SH-SY5Y (cell line): ENCODE measurements at regions not wholly inside any gene's neighbourhood (a gene's known extent, or its start where the extent isn't known, plus 50 kb on each side); places are given as distances from the start of the nearest gene placed in this dataset.

Experiments
- GATA2 ChIP-seq: IDR thresholded peaks from 2 replicates; pipeline ENCODE4 v1.6.1; 2011; ENCODE audit warnings: mild to moderate bottlenecking, low read depth, low read length
- GATA3 ChIP-seq: IDR thresholded peaks from 2 replicates; pipeline ENCODE4 v1.6.1; 2011; ENCODE audit warnings: low read depth, mild to moderate bottlenecking, low read length, moderate library complexity

- TF ChIP-seq GATA3: no peak
- no peak for TF ChIP-seq GATA2
These were observed 205.6 kb upstream of the EOLA2 start for GRCh38 chrX:150143721-150144440.

DNA sequence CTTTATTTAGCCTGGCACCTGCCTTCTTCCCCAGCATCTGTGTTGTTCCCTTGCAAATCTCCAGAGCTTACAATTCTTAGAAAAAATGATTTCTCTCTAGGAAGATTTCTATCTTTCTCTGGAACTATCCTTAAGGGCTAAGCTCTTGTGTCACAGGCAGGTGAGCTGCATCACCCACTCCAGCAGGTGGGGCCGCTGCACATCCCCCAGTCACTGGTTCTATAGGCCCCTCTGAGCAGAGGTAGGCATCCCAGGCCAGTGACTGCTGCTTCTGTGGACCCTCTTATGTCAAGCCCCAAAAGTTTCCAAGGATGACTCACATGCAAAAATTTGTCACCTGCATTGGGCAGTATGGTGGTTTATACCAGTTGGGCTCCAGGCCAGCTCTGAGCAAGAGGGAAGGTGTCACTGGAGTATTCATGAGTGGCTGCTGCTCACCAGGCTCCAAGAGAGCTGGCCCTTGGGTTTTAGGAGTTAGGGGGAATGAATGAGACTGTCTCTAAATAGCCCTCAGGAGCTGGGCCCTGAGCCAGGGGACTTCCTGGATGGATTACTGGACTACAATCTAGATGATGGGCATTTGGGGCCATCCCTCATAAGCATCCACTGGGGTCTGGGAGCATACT lies 208.1 kb upstream of the EOLA2 start:
- TF ChIP-seq GATA3 (no peak), GATA2 (no peak)

DNA sequence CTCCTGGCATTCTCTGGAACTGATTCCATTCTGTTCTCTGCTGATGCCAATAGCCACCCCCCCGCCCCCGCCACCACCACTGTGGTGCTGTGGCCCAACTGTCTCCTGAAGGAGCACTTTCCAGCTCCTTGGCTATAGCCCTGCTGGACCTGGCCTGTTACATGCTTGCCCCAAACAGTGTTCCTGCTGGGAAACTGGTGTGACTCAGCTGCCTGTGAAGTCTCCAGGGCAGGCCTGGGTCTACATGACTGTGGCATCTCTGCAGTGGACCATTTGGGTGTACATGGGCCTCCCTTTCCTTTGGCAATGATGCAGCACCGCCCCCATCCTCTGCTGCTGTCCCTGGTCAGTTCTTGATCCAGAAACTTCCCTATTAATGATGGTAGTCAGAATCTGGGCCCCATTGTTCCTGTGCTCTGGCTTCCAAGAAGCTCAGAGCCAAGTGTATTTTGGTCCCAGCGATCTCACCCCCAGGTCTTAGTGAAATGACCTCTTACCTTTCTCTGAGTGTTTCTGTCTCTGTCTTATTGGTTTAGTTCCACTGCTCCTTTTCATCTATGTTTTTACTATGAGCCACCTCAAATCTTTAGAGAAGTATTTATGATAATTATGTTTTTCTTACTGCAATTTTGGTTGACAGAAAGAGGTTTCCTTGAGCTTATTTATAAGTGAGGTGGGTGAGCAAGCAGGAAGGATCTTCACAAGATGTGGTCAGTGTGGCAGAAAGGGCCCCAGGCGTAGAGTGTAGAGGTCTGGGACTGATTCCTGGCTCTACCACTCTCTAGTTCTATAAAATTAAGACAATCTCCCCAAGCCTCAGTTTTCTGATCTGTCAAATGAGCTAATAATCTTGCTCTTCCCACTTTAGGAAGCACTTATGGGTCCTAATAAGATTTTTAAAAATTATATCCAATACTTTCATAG lies 210.7 kb upstream of the EOLA2 start:
- TF ChIP-seq GATA2: no peak
- TF ChIP-seq GATA3: no peak

GRCh38 chrX:150150076-150150779 lies 211.9 kb upstream of the EOLA2 start:
- no peak for TF ChIP-seq GATA3
- no peak for TF ChIP-seq GATA2

- TF ChIP-seq GATA2: no peak
These were observed 212.4 kb upstream of the MAMLD1 start for GRCh38 chrX:150150780-150151125.

DNA sequence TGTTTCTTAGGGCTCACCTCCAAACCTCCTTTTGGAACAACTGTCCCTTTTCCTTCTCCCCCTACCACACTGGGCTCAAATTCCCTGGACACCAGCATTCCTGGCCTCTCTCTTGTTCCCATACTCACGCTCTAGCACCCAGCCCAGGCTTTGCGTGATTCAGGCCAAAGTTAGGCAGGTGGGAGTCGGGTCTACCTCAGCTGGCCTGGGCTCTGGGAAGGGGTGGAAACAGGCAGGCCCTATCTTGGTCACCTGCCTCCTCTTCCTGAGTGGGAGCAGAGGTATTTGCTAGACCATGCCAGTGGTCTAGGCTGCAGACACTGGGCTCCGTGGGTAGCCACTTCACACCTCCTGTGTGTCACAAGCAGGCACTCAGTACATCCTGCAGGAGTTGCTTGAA lies 211.1 kb upstream of the MAMLD1 start:
- TF ChIP-seq GATA3 (no peak), GATA2 (no peak)

- TF ChIP-seq GATA3 (no peak), GATA2 (no peak)
These were observed 210.6 kb upstream of the MAMLD1 start for GRCh38 chrX:150152546-150152945.

GRCh38 chrX:150155436-150156035 lies 207.6 kb upstream of the MAMLD1 start:
- no peak for TF ChIP-seq GATA2
- TF ChIP-seq GATA3: no peak

DNA sequence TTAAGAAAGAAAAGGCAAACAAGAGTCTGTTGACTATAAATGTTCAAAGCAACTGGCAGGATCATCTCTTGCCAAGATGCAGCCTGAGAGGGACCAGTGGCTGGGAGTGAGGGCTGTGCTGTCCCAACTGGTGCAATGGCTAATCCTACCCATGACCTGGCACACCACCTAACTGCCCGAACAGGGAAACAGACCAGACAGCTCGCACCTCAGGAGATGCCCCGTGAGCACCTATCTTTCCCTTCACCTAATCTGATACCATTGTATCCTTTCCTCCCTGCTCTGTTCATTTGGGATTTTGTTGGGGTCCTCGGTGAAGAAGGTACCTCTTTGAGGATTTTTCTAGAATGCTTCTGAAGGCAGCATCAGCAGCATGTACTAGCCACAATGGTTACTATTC lies 206.5 kb upstream of the MAMLD1 start:
- no peak for TF ChIP-seq GATA2
- no peak for TF ChIP-seq GATA3

DNA sequence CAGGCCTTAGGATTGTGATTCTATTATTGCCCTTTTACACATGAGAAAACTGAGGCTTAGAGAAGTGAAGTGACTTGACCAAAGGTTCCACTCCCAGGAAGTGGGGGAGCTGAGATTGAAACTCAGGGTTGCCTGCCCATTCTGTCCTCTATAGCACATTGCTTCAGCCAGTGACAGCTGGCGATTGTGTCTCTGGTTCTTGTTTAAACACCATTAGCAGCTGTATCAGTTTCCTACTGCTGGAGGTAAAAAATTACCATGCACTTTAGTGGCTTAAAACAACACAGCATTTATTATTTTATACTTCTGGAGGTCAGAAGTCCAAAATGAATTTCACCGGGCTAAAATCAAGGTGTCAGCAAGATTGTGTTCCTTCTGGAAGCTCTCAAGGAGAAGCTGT lies 205.8 kb upstream of the MAMLD1 start:
- TF ChIP-seq GATA2 (no peak), GATA3 (no peak)

GRCh38 chrX:150158554-150159332 lies 204.4 kb upstream of the MAMLD1 start:
- TF ChIP-seq GATA2 (peak; percentile 63), GATA3 (no peak)

- TF ChIP-seq GATA2 (no peak), GATA3 (no peak)
These were observed 203.6 kb upstream of the MAMLD1 start for GRCh38 chrX:150159537-150159936.

- TF ChIP-seq GATA2 (no peak), GATA3 (no peak)
These were observed 202.5 kb upstream of the MAMLD1 start for GRCh38 chrX:150160656-150161055.
